Liver (tissue), 8 donors: ENCODE measurements at regions not wholly inside any gene's neighbourhood (a gene's known extent, or its start where the extent isn't known, plus 50 kb on each side); places are given as distances from the start of the nearest gene placed in this dataset.

Source experiments
- DNase-seq: peaks from one replicate; pipeline ENCODE4 v3.0.0-alpha.2; 2017; ENCODE audit warnings: low spot score
- H3K27ac ChIP-seq, 2 donors: one replicate each; pipeline ENCODE4 v1.7.0; 2013; ENCODE audit warnings: inconsistent platforms in 2 of 2, low read length in 2 of 2, control low read depth in 1 of 2, low read depth in 1 of 2, mild to moderate bottlenecking in 1 of 2
- H3K27me3 ChIP-seq, 4 donors: one replicate each; pipeline versions ENCODE4 v1.6.1 to v1.7.0; 2013; ENCODE audit warnings: low read length in 3 of 4, inconsistent platforms in 1 of 4, mild to moderate bottlenecking in 1 of 4, moderate library complexity in 1 of 4; ENCODE audit not compliant: control insufficient read depth in 4 of 4, insufficient read depth in 4 of 4
- H3K36me3 ChIP-seq, 4 donors: one replicate each; pipeline versions ENCODE4 v1.6.1 to v1.7.0; 2013; ENCODE audit warnings: low read length in 3 of 4, mild to moderate bottlenecking in 3 of 4, low read depth in 1 of 4, moderate library complexity in 1 of 4; ENCODE audit not compliant: control insufficient read depth in 4 of 4, insufficient read depth in 3 of 4
- H3K4me1 ChIP-seq, 4 donors: one replicate each; pipeline versions ENCODE4 v1.6.1 to v1.7.0; 2013; ENCODE audit warnings: low read length in 3 of 4, mild to moderate bottlenecking in 3 of 4, moderate library complexity in 1 of 4; ENCODE audit not compliant: control insufficient read depth in 4 of 4, insufficient read depth in 4 of 4
- H3K4me3 ChIP-seq, 3 donors: one replicate each; pipeline versions ENCODE4 v1.6.1 to v1.7.0; 2013; ENCODE audit warnings: low read length in 3 of 3, control low read depth in 1 of 3, low read depth in 1 of 3, mild to moderate bottlenecking in 1 of 3
- H3K9ac ChIP-seq, 2 donors: one replicate each; pipeline ENCODE4 v1.7.0; 2013; ENCODE audit warnings: low read length in 2 of 2, mild to moderate bottlenecking in 2 of 2, moderate library complexity in 2 of 2, control low read depth in 1 of 2, low read depth in 1 of 2
- H3K9me3 ChIP-seq, 4 donors: one replicate each; pipeline versions ENCODE4 v1.6.1 to v1.7.0; 2013; ENCODE audit warnings: low read length in 3 of 4; ENCODE audit not compliant: control insufficient read depth in 4 of 4
- ATF3 ChIP-seq: IDR thresholded peaks from 2 replicates; pipeline ENCODE4 v1.6.1; 2016; ENCODE audit warnings: antibody characterized with exemption
- CTCF ChIP-seq: fragments of 150-350 bp; IDR thresholded peaks from 2 replicates; pipeline ENCODE4 v1.5.1; 2017; ENCODE audit warnings: improper control_type of control experiment, low read depth, low read length; ENCODE audit not compliant: missing input control
- EGR1 ChIP-seq, 2 donors: IDR thresholded peaks; 2 replicates each; pipeline ENCODE4 v1.6.1; 2016 to 2018; ENCODE audit warnings: antibody characterized with exemption in 2 of 2, low read depth in 2 of 2
- FOXA1 ChIP-seq: IDR thresholded peaks from 2 replicates; pipeline ENCODE4 v1.6.1; 2016; ENCODE audit warnings: antibody characterized with exemption
- FOXA2 ChIP-seq: IDR thresholded peaks from 2 replicates; pipeline ENCODE4 v1.6.1; 2016; ENCODE audit warnings: antibody characterized with exemption
- GABPA ChIP-seq, 2 donors: IDR thresholded peaks in 1 of 2; conservative IDR thresholded peaks in 1 of 2; 2 replicates each; pipeline ENCODE4 v1.6.1; 2016; ENCODE audit warnings: antibody characterized with exemption in 2 of 2, mild to moderate bottlenecking in 1 of 2, moderate library complexity in 1 of 2
- HNF4A ChIP-seq, 2 donors: conservative IDR thresholded peaks; 2 replicates each; pipeline ENCODE4 v1.6.1; 2016; ENCODE audit warnings: antibody characterized with exemption in 2 of 2, mild to moderate bottlenecking in 2 of 2
- HNF4G ChIP-seq: IDR thresholded peaks from 2 replicates; pipeline ENCODE4 v1.6.1; 2016; ENCODE audit warnings: antibody characterized with exemption
- NR2F2 ChIP-seq: IDR thresholded peaks from 2 replicates; pipeline ENCODE4 v1.6.1; 2016; ENCODE audit warnings: antibody characterized with exemption
- RAD21 ChIP-seq, 2 donors: IDR thresholded peaks; 2 replicates each; pipeline ENCODE4 v1.6.1; 2016; ENCODE audit warnings: antibody characterized with exemption in 2 of 2, mild to moderate bottlenecking in 2 of 2
- REST ChIP-seq: IDR thresholded peaks from 2 replicates; pipeline ENCODE4 v1.6.1; 2016; ENCODE audit warnings: antibody characterized with exemption, mild to moderate bottlenecking
- SP1 ChIP-seq: IDR thresholded peaks from 2 replicates; pipeline ENCODE4 v1.6.1; 2018; ENCODE audit warnings: antibody characterized with exemption, mild to moderate bottlenecking
- TAF1 ChIP-seq: conservative IDR thresholded peaks from 2 replicates; pipeline ENCODE4 v1.6.1; 2016; ENCODE audit warnings: antibody characterized with exemption, mild to moderate bottlenecking
- YY1 ChIP-seq: IDR thresholded peaks from 2 replicates; pipeline ENCODE4 v1.6.1; 2016; ENCODE audit warnings: antibody characterized with exemption, mild to moderate bottlenecking
- ZBTB33 ChIP-seq: IDR thresholded peaks from 2 replicates; pipeline ENCODE4 v1.6.1; 2016; ENCODE audit warnings: antibody characterized with exemption
- WGBS: extraction: QIAGEN DNeasy Blood & Tissue Kit; methylation state at CpG from one replicate; pipeline ENCODE4 v1.1.7; 2013; 5-methylcytosine and 5-hydroxymethylcytosine counted together
- donor health status: healthy.
- donor health status: healthy.
- donor health status: healthy.
- donor health status: healthy.
- donor health status: healthy.

- no peak for TF ChIP-seq FOXA1
- TF ChIP-seq NR2F2, result no peak
- no peak for TF ChIP-seq REST
Observed at GRCh38 chr2:71945603-71945959, 202.1 kb downstream of the CYP26B1 start (continued).

- no peak overlapping the region for H3K9ac ChIP-seq
- WGBS, result 83% methylated on average over 13 of the region's 13 CpGs
- TF ChIP-seq TAF1 (no peak), GABPA (IDR thresholded peaks at IDR 0.05 in 1 of 2, conservative IDR thresholded peaks at IDR 0.05 in 1 of 2) (no peak), HNF4G (no peak), FOXA2 (no peak), NR2F2 (peak; percentile 17), ZBTB33 (no peak), SP1 (no peak), RAD21 (IDR thresholded peaks at IDR 0.05) (no peak), CTCF (no peak)
Observed at GRCh38 chr2:71944806-71945602, 202.7 kb downstream of the CYP26B1 start.

GRCh38 chr2:71944183-71944550, 203.5 kb downstream of the CYP26B1 start:
- no peak overlapping the region for H3K9ac ChIP-seq
- H3K4me3 ChIP-seq, result no peak overlapping the region
- no peaks in the 10 kb centered on the region for H3K36me3 ChIP-seq
- H3K9me3 ChIP-seq, result no peaks in the 10 kb centered on the region
- H3K27ac ChIP-seq, result no peak overlapping the region
- H3K27me3 ChIP-seq, result no peaks in the 10 kb centered on the region
- H3K4me1 ChIP-seq, result peaks cover 0 to 6% (median 4%) of the 10 kb centered on the region in 4 donors
- TF ChIP-seq YY1 (no peak), TAF1 (no peak), FOXA1 (no peak), REST (no peak), ATF3 (no peak), SP1 (no peak), FOXA2 (no peak), RAD21 (IDR thresholded peaks at IDR 0.05) (no peak), EGR1 (IDR thresholded peaks at IDR 0.05; ENCODE audit: low read depth in 2 of 2) (no peak), HNF4G (no peak), HNF4A (conservative IDR thresholded peaks at IDR 0.05) (no peak)
- WGBS, result 84% methylated on average over 8 of the region's 8 CpGs
- peak; percentile 23 for DNase-seq

More at GRCh38 chr2:71944806-71945602, 202.7 kb downstream of the CYP26B1 start:
- Histone ChIP-seq H3K27me3 (no peaks in the 10 kb centered on the region), H3K27ac (no peak overlapping the region), H3K36me3 (no peaks in the 10 kb centered on the region), H3K9me3 (no peaks in the 10 kb centered on the region), H3K4me1 (peaks cover 0 to 7% (median 5%) of the 10 kb centered on the region in 4 donors), H3K4me3 (no peak overlapping the region)
- DNase-seq, result no peak
